Mammary epithelial cell (primary cell): ENCODE measurements at regions not wholly inside any gene's neighbourhood (a gene's known extent, or its start where the extent isn't known, plus 50 kb on each side); places are given as distances from the start of the nearest gene placed in this dataset.

Experiments
- EZH2 ChIP-seq: IDR thresholded peaks from 2 replicates; pipeline ENCODE4 v1.6.1; 2012; ENCODE audit warnings: low read length, inconsistent platforms, borderline replicate concordance
- TF ChIP-seq, protein P1 (sequence below), 2 donors: IDR thresholded peaks in 1 of 2; conservative IDR thresholded peaks in 1 of 2; 2 replicates each; pipeline ENCODE4 v1.5.1; 2011 to 2012; ENCODE audit warnings: inconsistent platforms in 2 of 2, low read length in 2 of 2, mild to moderate bottlenecking in 2 of 2, control low read depth in 1 of 2, low read depth in 1 of 2; ENCODE audit not compliant: insufficient read depth in 1 of 2; ENCODE audit errors: extremely low read depth in 1 of 2

GRCh38 chr5:125551797-125552196 is 805.4 kb upstream of the ZNF608 start:
- TF ChIP-seq EZH2, result no peak
- TF ChIP-seq, protein P1, sequence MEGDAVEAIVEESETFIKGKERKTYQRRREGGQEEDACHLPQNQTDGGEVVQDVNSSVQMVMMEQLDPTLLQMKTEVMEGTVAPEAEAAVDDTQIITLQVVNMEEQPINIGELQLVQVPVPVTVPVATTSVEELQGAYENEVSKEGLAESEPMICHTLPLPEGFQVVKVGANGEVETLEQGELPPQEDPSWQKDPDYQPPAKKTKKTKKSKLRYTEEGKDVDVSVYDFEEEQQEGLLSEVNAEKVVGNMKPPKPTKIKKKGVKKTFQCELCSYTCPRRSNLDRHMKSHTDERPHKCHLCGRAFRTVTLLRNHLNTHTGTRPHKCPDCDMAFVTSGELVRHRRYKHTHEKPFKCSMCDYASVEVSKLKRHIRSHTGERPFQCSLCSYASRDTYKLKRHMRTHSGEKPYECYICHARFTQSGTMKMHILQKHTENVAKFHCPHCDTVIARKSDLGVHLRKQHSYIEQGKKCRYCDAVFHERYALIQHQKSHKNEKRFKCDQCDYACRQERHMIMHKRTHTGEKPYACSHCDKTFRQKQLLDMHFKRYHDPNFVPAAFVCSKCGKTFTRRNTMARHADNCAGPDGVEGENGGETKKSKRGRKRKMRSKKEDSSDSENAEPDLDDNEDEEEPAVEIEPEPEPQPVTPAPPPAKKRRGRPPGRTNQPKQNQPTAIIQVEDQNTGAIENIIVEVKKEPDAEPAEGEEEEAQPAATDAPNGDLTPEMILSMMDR (conservative IDR thresholded peaks at IDR 0.05 in 1 of 2, IDR thresholded peaks at IDR 0.05 in 1 of 2; ENCODE audit: extremely low read depth in 1 of 2, insufficient read depth in 1 of 2, low read depth in 1 of 2, low read length in 2 of 2), result no peak
